ENCODE measurements at regions not wholly inside any gene's neighbourhood (a gene's known extent, or its start where the extent isn't known, plus 50 kb on each side); places are given as distances from the start of the nearest gene placed in this dataset.

- no peak overlapping the region for H3K4me3 ChIP-seq
- ATAC-seq = no peak
- H3K36me3 ChIP-seq (replicated peaks in 1 of 2; ENCODE audit: insufficient read depth in 1 of 2, low read depth in 2 of 2) = no peaks in the 10 kb centered on the region
- no peak for DNase-seq
- peaks cover 4% of the 10 kb centered on the region for H3K4me1 ChIP-seq
- no peak overlapping the region for H3K27ac ChIP-seq
- 34 to 40% methylated on average over 21 of the region's 21 CpGs for WGBS, 2 donors
- TF ChIP-seq CTCF (IDR thresholded peaks at IDR 0.05) = no peak
- TF ChIP-seq POLR2A (IDR thresholded peaks at IDR 0.05) = no peak
- no peaks in the 10 kb centered on the region for H3K9me3 ChIP-seq
- no peaks in the 10 kb centered on the region for H3K27me3 ChIP-seq
- intact Hi-C loops (cut with DNase I) = no loop called here
Observed at GRCh38 chr2:66070721-66071602, 364.0 kb upstream of the MEIS1 start.

GRCh38 chr2:66069937-66070720 is 364.8 kb upstream of the MEIS1 start:
- no peaks in the 10 kb centered on the region for H3K36me3 ChIP-seq (replicated peaks in 1 of 2; ENCODE audit: insufficient read depth in 1 of 2, low read depth in 2 of 2)
- no peak overlapping the region for H3K27ac ChIP-seq
- TF ChIP-seq CTCF (IDR thresholded peaks at IDR 0.05) (no peak), POLR2A (IDR thresholded peaks at IDR 0.05) (no peak)
- no peaks in the 10 kb centered on the region for H3K9me3 ChIP-seq
- intact Hi-C loops (cut with DNase I) = no loop called here
- peaks cover 4% of the 10 kb centered on the region for H3K4me1 ChIP-seq
- no peaks in the 10 kb centered on the region for H3K27me3 ChIP-seq
- ATAC-seq (no peak), DNase-seq (no peak)
- no peak overlapping the region for H3K4me3 ChIP-seq
- WGBS, 2 donors = 98 to 100% methylated on average over 2 of the region's 2 CpGs

- Histone ChIP-seq H3K4me1 (peaks cover 1% of the 10 kb centered on the region), H3K9me3 (no peaks in the 10 kb centered on the region), H3K4me3 (no peak overlapping the region), H3K27me3 (no peaks in the 10 kb centered on the region), H3K27ac (no peak overlapping the region), H3K36me3 (replicated peaks in 1 of 2; ENCODE audit: insufficient read depth in 1 of 2, low read depth in 2 of 2) (no peaks in the 10 kb centered on the region)
- TF ChIP-seq CTCF (IDR thresholded peaks at IDR 0.05) (no peak), POLR2A (IDR thresholded peaks at IDR 0.05) (no peak)
- intact Hi-C loops (cut with DNase I) = no loop called here
- ATAC-seq = no peak
- DNase-seq = no peak
Observed at GRCh38 chr2:66066032-66066431, 368.9 kb upstream of the MEIS1 start.

GRCh38 chr2:66059332-66059731 is 375.6 kb upstream of the MEIS1 start:
- no peaks in the 10 kb centered on the region for H3K4me1 ChIP-seq
- intact Hi-C loops (cut with DNase I) = no loop called here
- H3K27ac ChIP-seq = no peak overlapping the region
- H3K9me3 ChIP-seq = no peaks in the 10 kb centered on the region
- DNase-seq = no peak
- H3K36me3 ChIP-seq (replicated peaks in 1 of 2; ENCODE audit: insufficient read depth in 1 of 2, low read depth in 2 of 2) = no peaks in the 10 kb centered on the region
- H3K4me3 ChIP-seq = no peak overlapping the region
- no peaks in the 10 kb centered on the region for H3K27me3 ChIP-seq
- TF ChIP-seq POLR2A (IDR thresholded peaks at IDR 0.05) (no peak), CTCF (IDR thresholded peaks at IDR 0.05) (no peak)
- ATAC-seq = no peak
